Heart left ventricle (tissue), 16 donors: ENCODE measurements at regions not wholly inside any gene's neighbourhood (a gene's known extent, or its start where the extent isn't known, plus 50 kb on each side); places are given as distances from the start of the nearest gene placed in this dataset.

Source experiments
- ATAC-seq, 4 donors: fragments of 200-7000 bp; cut with Tn5 transposase; one replicate each; pipeline ENCODE4 v1.9.1; 2020 to 2022; ENCODE audit warnings: moderate library complexity in 4 of 4, mild to moderate bottlenecking in 3 of 4, moderate number of reproducible peaks in 1 of 4
- DNase-seq, 5 donors: peaks; one replicate each; pipeline ENCODE4 v3.0.0-alpha.2; 2020
- H3K27ac ChIP-seq, 12 donors: fragments of 200-600 bp; sonication (generic) in 4 of 12; one replicate each; pipeline versions ENCODE4 v1.5.0 to v1.8.0; 2016 to 2022; ENCODE audit warnings: mild to moderate bottlenecking in 2 of 12
- H3K27me3 ChIP-seq, 9 donors: fragments of 200-600 bp; sonication (generic) in 2 of 9; one replicate each; pipeline versions ENCODE4 v1.5.1 to v1.8.0; 2016 to 2022; ENCODE audit warnings: mild to moderate bottlenecking in 3 of 9
- H3K36me3 ChIP-seq, 9 donors: fragments of 200-600 bp; sonication (generic) in 2 of 9; one replicate each; pipeline versions ENCODE4 v1.5.0 to v1.8.0; 2018 to 2022; ENCODE audit warnings: mild to moderate bottlenecking in 2 of 9
- H3K4me1 ChIP-seq, 12 donors: fragments of 200-600 bp; sonication (generic) in 4 of 12; one replicate each; pipeline versions ENCODE4 v1.5.0 to v1.8.0; 2016 to 2022; ENCODE audit warnings: mild to moderate bottlenecking in 3 of 12
- H3K4me3 ChIP-seq, 12 donors: fragments of 200-600 bp; sonication (generic) in 4 of 12; one replicate each; pipeline versions ENCODE4 v1.5.0 to v1.8.0; 2017 to 2022; ENCODE audit warnings: mild to moderate bottlenecking in 9 of 12, moderate library complexity in 4 of 12
- H3K9me3 ChIP-seq, 12 donors: fragments of 200-600 bp; sonication (generic) in 4 of 12; one replicate each; pipeline versions ENCODE4 v1.5.0 to v1.8.0; 2016 to 2022; ENCODE audit warnings: mild to moderate bottlenecking in 1 of 12
- CTCF ChIP-seq, 12 donors: fragments of 200-600 bp; sonication (generic) in 4 of 12; IDR thresholded peaks; one replicate each; pipeline versions ENCODE4 v1.5.0 to v1.8.0; 2018 to 2022; ENCODE audit warnings: antibody characterized with exemption in 12 of 12, mild to moderate bottlenecking in 5 of 12
- POLR2A ChIP-seq, 2 donors: fragments of 450-650 bp; IDR thresholded peaks; one replicate each; pipeline ENCODE4 v1.6.1; 2017; ENCODE audit warnings: antibody characterized with exemption in 2 of 2, mild to moderate bottlenecking in 2 of 2, moderate library complexity in 2 of 2
- WGBS, 4 donors: extraction: QIAGEN DNeasy Blood & Tissue Kit in 2 of 4; methylation state at CpG; one replicate each; pipeline versions ENCODE4 v1.1.5 to v1.1.7; 2013 to 2018; 5-methylcytosine and 5-hydroxymethylcytosine counted together
- intact Hi-C, 10 donors: fragments of 100-400 bp; cut with DNase I; formaldehyde crosslinking; loops; one replicate each; pipeline versions ENCODE4 v1.11.1 to v1.14.2; 2022
- donor health status: ischemic (EF 13 %, LVEDD 7.1; RV severe dilation, severe dysfunction).
- donor health status: healthy with polysubstance abuse.
- donor health status: DM: no; HTN: yes; CAD: no.
- donor health status: DM: no; HTN: no; CAD: no.
- donor health status: ischemic (EF 25% LVEDD 6.9; RV normal size, moderate dysfunction).
- donor health status: ischemic (EF 25% LVEDD 5.7; RV mildly dilated, moderate dysfunction).
- donor health status: healthy.
- donor health status: DM: yes; HTN: yes; CAD: no.
- donor health status: ischemic (EF 35%, LVEDD 5.7; RV mildly dilated, moderate dysfunction).
- donor health status: nonischemic (EF 11% LVEDD 7.7; RV severe dilation, severe dysfunction).
- donor health status: DM: yes; HTN: yes; CAD: no.
- donor health status: PGD.
- donor health status: ischemic (EF 29% LVEDD 5.4; RV normal size, mild dysfunction).
- donor health status: nonischemic (EF 23%, LVEDD 6.1; RV moderate dilation, normal function).

DNA sequence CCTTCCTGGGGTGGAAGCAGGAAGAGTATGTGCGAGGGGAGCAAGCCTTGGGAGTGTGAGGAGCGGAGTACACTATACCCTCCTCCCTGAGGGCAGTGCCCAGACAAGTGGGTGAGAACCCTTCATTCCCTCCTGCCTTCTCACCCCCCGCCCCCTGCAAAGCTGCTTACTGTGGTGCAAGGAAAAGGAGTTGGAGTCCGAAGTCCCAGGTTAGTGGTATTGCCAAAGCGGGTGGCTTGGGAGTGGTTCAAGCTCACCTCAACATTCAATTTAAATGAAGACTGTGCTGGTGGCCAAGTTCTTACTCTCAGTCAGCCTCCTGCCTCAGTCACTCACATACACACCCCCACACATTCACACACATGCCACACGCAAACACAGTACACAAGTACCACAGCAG lies 74.7 kb upstream of the PRDM1 start:
- Histone ChIP-seq H3K27me3 (peaks cover 0 to 20% (median 0%) of the 10 kb centered on the region in 9 donors), H3K27ac (no peak overlapping the region), H3K4me1 (no peaks in the 10 kb centered on the region), H3K4me3 (no peak overlapping the region), H3K9me3 (no peaks in the 10 kb centered on the region), H3K36me3 (no peaks in the 10 kb centered on the region)
- TF ChIP-seq CTCF (IDR thresholded peaks at IDR 0.05) (no peak), POLR2A (IDR thresholded peaks at IDR 0.05) (no peak)
- ATAC-seq (no peak), DNase-seq (no peak)
- WGBS, 4 donors, result 95 to 100% (median 98%) methylated on average over 6 of the region's 6 CpGs
- intact Hi-C loops, result no loop called here

- intact Hi-C loops, result no loop called here
- no peak overlapping the region for H3K27ac ChIP-seq
- no peak for ATAC-seq
- H3K4me3 ChIP-seq, result no peak overlapping the region
- H3K36me3 ChIP-seq, result no peaks in the 10 kb centered on the region
- TF ChIP-seq POLR2A (IDR thresholded peaks at IDR 0.05) (no peak), CTCF (IDR thresholded peaks at IDR 0.05) (no peak)
- no peak for DNase-seq
- 60 to 78% (median 68%) methylated on average over 6 of the region's 6 CpGs for WGBS, 4 donors
- H3K27me3 ChIP-seq, result peaks cover 0 to 39% (median 5%) of the 10 kb centered on the region in 9 donors
- H3K9me3 ChIP-seq, result no peaks in the 10 kb centered on the region
- H3K4me1 ChIP-seq, result no peaks in the 10 kb centered on the region
Observed at GRCh38 chr6:106005954-106006353, 80.2 kb upstream of the PRDM1 start.

GRCh38 chr6:106005013-106005412 lies 81.1 kb upstream of the PRDM1 start:
- ATAC-seq, result no peak
- peaks cover 0 to 48% (median 5%) of the 10 kb centered on the region in 9 donors for H3K27me3 ChIP-seq
- intact Hi-C loops, result no loop called here
- no peak for DNase-seq
- 74 to 93% (median 89%) methylated on average over 1 of the region's 1 CpG for WGBS, 4 donors
- H3K9me3 ChIP-seq, result no peaks in the 10 kb centered on the region
- H3K27ac ChIP-seq, result no peak overlapping the region
- H3K4me1 ChIP-seq, result no peaks in the 10 kb centered on the region
- no peak overlapping the region for H3K4me3 ChIP-seq
- no peaks in the 10 kb centered on the region for H3K36me3 ChIP-seq
- TF ChIP-seq POLR2A (IDR thresholded peaks at IDR 0.05), result no peak
- TF ChIP-seq CTCF (IDR thresholded peaks at IDR 0.05), result no peak

DNA sequence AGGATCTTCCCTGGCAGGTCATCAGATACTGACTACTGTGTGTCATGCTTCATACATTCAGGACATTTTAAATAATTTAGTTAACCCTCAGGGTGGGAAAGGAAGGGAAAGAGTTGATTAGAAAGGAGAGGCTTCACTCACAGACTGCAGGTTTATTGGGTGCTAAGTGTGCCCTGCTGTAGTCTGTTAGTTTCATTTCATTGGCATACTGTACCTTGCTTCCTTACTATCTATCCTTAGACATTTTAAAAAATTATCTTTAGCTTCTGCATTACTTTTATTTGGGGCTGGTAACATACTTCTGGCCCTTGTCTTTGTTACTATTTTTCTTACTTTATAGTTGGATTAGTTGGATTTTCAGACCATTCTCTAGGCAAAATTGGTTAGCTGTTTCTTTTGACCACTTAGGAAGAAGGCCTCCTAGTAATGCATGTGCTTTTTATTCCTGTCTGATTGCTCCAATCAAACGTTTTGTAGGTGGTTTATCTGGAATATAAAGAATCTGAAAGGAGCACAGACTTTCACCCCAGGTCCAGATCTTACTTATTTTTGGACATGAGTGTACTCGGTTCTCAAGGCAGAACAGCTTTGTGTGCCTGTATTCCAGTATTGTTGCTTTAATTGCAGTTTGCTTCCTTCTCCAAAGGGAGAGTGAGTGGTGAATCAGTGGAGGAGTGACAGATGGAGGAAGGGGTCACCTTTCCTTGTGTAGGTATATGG lies 82.7 kb upstream of the PRDM1 start:
- 44 to 66% (median 48%) methylated on average over 2 of the region's 2 CpGs for WGBS, 4 donors
- TF ChIP-seq POLR2A (IDR thresholded peaks at IDR 0.05) (no peak), CTCF (IDR thresholded peaks at IDR 0.05) (no peak)
- Histone ChIP-seq H3K27me3 (peaks cover 0 to 63% (median 13%) of the 10 kb centered on the region in 9 donors), H3K4me3 (no peak overlapping the region), H3K9me3 (no peaks in the 10 kb centered on the region), H3K27ac (no peak overlapping the region), H3K36me3 (no peaks in the 10 kb centered on the region), H3K4me1 (no peaks in the 10 kb centered on the region)
- intact Hi-C loops, result no loop called here
- DNase-seq, result no peak
- no peak for ATAC-seq
